Muscle of arm (tissue), 1 donor: ENCODE measurements at regions not wholly inside any gene's neighbourhood (a gene's known extent, or its start where the extent isn't known, plus 50 kb on each side); places are given as distances from the start of the nearest gene placed in this dataset.
A peak's percentile ranks its signal among the peaks of the same experiment; 100 is the strongest.
"Not testable (repeated sequence)": the region's sequence is repeated elsewhere in the genome, so short reads cannot be mapped to it uniquely, and the experiment has no call there.

ENCODE experiments used
- DNase-seq: peaks from one replicate; pipeline ENCODE4 v3.0.0-alpha.2; 2013

DNA sequence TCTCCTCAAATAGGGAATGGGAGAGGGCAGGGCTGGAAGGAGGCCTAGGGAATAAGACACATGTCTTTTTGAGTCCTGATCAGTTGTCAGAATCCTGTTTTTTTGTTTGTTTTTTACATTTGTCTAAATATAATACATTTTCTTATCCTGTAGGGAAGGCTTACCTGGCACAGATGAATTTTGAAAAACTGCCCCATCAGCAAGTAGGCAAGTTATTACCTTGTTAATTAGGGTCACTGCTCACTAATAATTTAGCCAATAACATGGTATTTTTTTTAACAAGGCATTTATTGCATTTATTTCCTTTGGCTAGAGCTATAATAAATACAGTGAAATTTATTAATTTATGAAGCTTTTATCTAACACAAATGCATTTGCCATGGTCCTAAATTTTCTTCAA, 423.2 kb upstream of the ONECUT1 start:
- no peak for DNase-seq

DNA sequence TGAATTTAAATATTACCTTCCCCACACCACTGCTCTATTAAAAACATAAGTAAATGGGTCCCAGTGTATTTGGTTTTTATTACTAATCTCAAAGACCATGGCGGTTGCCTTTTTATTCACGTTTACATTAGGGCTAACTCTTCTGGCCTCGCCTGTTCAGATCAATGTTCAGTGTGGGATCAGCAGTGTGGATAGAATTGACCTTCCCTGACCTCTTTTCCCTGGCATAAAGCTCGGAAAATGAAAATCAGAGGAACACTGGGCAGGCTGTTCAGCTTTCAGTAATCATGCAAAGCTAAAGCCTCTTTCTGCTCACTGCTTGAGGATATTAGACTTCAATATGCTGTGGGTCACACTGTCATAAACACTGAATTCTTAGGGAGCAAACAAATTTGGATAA, 422.6 kb upstream of the ONECUT1 start:
- DNase-seq = no peak

- DNase-seq = no peak
Observed at GRCh38 chr15:53210653-53211052, 420.5 kb upstream of the ONECUT1 start.

DNA sequence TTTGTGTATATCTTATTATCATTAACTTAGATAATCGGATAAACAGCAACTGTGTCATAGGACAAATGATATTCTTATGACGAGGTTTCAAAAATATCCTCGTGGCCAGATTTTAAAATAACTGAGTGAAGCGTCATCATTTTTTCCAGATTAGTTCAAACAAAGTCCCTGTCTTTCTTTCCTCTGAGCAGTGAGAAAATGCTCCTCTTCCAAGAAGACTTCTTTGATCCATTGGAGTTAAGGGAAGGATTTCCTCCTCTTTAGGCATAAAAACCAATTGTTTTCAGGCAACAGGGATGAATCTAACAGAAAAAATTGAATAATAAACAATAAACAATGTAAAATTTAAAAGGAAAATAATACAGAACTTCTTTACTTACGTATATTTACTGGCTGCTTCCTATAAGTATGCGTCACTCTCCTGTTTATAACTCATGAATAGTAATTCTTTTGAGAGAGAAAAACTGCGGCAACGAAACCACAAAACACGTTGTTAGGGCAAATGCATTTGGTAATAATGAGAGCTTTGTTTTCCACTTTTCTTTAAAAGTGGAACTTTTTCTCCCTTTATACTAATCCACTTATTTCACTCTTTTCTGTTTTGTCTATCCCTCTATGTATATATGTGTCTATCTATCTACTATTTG, 419.4 kb upstream of the ONECUT1 start:
- DNase-seq = no peak

- no peak for DNase-seq
Observed at GRCh38 chr15:53208751-53209150, 418.6 kb upstream of the ONECUT1 start.

DNA sequence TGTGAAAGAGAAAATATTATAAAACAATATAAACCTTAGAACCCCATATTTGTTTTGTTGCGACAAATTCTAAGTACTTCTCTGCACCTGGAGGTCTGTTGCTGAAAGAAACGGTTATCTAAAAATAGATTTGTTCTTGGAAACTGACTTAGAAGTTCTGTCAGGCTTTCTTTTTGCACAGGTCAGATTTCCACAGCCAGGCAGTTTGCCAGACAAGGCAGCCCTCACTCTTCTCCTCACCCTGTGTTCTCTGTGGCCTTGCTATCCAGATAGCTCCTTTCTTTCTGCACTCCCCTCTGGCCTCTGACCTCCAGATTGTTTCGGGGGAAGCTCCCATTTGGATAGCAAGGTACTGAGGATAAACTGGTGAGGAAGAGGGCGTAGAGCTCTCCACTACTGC, 413.3 kb upstream of the ONECUT1 start:
- DNase-seq = no peak

- no peak for DNase-seq
Observed at GRCh38 chr15:53202876-53203275, 412.7 kb upstream of the ONECUT1 start.

GRCh38 chr15:53197426-53197839, 407.3 kb upstream of the ONECUT1 start:
- DNase-seq = peak; percentile 38

DNA sequence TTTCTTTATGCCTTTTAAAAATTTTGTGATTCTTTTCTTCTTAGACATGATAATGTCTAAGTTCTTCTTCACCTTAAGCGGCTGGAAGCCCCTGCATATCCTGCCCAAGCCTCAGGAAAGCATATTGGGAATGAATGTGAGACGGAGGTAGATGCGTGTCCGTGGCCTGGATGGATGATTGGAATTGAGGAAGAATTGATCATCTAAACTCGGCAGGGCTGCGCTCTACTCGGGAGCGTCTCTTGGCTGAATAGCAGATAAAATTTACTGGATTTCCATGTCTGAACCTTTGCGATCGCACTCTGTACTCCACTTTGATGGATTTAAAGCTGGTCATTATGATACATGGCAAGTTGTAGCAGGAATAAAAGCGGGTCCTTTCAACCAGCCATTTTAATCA, 406.7 kb upstream of the ONECUT1 start:
- DNase-seq = no peak

GRCh38 chr15:53196242-53196641, 406.1 kb upstream of the ONECUT1 start:
- no peak for DNase-seq

DNA sequence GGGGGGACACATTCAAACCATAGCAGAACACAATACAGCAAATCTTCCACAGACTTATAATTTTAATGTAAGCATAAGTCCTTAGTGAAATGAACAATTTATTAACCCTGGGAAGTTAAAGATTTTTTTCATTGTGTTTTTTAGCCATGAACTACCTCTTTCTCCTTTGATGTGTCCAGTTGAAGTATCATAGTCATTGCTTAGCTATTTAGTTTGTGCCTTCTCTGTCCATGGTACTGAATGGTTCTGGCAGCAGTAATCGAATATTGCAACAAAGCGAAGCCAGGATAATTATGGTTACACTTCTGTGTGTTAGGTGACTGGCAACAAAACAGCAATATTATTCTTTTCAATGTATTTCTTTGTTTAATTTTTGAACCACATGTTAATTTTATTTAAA, 403.0 kb upstream of the ONECUT1 start:
- DNase-seq = peak; percentile 26

DNA sequence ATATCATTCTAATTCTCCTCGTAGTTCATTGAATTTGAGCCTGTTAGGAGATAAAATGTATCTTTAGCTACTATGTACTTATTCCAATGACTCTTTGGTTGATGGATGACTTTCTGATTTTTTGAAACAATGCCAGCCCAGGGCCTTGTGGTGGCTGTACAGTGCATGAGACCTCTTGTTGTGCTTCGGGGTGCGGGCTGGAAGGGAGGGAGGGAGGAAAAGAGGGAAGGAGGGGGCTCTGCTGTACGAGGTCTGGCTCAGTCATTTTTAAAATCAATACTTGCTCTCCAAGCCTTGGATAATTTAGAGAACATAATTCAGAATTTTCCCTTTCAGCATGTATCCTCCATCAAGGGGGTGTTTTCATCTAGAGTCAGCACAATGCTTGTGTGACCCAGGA, 399.7 kb upstream of the ONECUT1 start:
- no peak for DNase-seq

DNA sequence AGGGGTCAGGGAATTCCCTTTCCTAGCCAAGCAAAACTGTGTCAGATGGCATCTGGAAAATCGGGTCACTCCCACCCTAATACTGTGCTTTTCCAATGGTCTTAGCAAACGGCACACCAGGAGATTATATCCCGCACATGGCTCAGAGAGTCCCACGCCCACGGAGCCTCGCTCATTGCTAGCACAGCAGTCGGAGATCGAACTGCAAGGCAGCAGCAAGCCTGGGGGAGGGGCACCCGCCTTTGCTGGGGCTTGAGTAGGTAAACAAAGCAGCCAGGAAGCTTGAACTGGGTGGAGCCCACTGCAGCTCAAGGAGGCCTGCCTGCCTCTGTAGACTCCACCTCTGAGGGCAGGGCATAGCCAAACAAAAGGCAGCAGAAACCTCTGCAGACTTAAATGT, 393.3 kb upstream of the ONECUT1 start:
- not testable (repeated sequence) for DNase-seq

GRCh38 chr15:53171571-53171970, 381.4 kb upstream of the ONECUT1 start:
- no peak for DNase-seq

DNA sequence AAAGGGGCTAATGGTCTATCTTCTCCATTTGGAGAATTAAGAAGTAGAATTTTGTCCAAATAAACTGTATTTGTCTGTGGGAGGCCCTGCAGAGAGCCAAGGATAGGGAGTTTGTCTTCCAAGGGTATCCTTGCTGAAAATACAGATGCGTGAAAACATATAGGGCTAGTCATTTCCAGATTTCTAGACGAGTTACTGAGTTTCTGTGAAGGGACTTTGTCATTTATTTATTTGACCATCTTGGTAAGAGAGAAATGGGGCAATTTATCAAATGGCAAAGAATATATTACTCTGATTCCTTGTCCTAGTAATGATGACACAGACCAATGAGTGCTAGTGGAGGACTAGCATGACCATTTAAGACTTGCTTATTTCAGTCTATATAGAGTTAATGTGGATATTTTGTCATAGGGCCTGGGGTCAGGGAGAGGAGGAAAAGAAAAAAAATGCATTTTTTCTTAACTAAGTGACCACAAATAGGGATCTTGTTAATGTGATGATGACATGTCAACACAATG, 376.6 kb upstream of the ONECUT1 start:
- no peak for DNase-seq

DNA sequence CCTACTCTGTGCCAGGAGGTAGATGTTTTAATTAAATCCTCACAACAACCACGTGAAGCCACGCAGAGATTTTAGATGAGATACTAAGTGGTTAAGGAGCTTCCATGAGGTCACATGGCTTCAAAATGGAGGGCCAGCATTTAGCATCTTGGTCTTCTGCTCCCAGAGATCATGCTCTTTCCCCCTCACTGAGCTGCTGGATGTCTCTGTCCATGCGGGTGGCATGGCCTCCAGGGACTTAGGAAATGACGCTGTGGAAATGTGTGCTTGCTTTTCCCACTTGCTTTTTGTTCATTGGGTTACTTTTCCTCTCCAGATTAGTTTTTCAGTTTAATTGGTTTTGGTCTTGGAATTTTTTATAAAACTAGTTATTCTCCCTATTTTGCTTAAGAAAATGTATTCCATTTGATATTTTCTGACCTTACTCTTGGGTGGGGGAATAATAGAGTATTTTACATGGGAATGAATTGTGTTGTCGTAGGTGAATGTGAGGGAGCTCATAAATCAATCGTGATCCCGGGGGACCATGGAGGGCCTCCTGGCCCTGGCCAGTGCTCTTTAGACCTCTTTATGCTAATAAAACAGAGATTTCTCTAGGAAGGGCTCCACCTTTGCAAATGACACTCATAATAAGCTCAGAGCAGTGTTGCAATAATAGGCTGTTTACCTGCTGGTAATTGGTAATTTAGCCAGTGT, 376.0 kb upstream of the ONECUT1 start:
- no peak for DNase-seq

DNA sequence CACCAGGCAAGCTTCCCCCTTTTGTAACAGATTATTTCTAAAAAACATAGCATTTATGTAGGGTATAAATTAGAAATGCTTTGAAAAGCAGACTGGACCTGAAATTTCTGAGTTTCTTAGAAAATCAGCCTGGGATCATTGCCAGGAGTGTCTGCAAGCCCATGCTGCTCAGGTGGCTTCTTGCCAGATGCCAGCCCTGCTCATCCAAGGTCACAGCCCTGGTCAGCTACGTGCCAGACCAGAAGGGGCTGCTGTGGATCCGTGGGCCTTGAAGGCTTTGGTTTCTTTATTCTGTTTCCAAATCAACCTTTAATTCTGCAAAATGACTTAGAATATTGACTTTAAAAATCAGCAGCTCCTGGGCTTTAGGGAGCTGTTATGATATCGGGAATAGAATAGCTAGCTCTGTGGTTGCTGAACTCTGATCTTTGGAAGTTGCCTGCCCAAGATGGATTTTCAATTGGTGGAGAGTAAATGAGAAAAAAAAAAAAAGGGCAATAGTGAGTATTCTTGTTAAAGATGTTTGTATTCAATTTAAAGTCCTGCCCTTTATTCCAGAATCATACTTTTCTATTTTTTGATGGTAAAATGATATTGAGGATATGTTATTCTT, 370.1 kb upstream of the ONECUT1 start:
- DNase-seq = no peak

DNA sequence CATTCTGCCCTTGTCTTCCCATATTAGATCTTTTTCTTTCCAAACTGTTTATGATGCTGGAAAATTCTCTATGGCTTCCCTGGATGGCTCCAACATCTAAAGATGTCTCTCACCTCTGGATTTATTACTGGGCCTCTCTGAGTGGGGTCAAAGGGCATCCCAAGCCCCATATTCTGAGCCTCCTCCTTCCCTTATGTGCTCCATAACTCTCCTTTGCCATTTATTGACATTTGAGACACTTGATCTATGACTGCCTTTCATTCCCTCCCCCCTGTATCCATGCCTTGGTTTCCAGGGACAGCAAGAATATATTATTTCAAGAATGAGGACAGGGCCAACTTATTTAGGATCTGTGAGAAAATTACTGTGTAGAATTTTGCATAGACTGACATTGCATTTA, 369.3 kb upstream of the ONECUT1 start:
- DNase-seq = no peak

GRCh38 chr15:53158995-53159394, 368.9 kb upstream of the ONECUT1 start:
- no peak for DNase-seq

- DNase-seq = no peak
Observed at GRCh38 chr15:53133255-53133850, 343.2 kb upstream of the ONECUT1 start.

- DNase-seq = no peak
Observed at GRCh38 chr15:53130943-53131342, 340.8 kb upstream of the ONECUT1 start.

GRCh38 chr15:53129121-53129904, 339.2 kb upstream of the ONECUT1 start:
- no peak for DNase-seq
